GM12878 (cell line): ENCODE measurements at regions not wholly inside any gene's neighbourhood (a gene's known extent, or its start where the extent isn't known, plus 50 kb on each side); places are given as distances from the start of the nearest gene placed in this dataset.

Experiments used
- ATAC-seq: fragments of 200-7000 bp; cut with Tn5 transposase; 3 replicates; pipeline ENCODE4 v1.9.1; 2020; ENCODE audit warnings: mild to moderate bottlenecking, moderate library complexity
- BruUV-seq: library from RNA; stranded (reverse); fragments of 400-500 nt; replicated peaks from 2 replicates; lab custom pipeline; 2021; lab: Mats Ljungman, UMichigan
- CTCF ChIA-PET: fragments of 300-600 bp; sonication (Branson Sonifier 250); formaldehyde crosslinking; extraction: SDS; loops from one replicate; lab custom pipeline; 2021; ENCODE audit warnings: inconsistent platforms; lab: Yijun Ruan, JAX
- POLR2A ChIA-PET: fragments of 350-600 bp; formaldehyde crosslinking; extraction: SDS; loops from one replicate; lab custom pipeline; 2021; ENCODE audit warnings: inconsistent platforms; lab: Charles Lee
- RAD21 ChIA-PET: fragments of 300-600 bp; sonication (Branson Sonifier 250); formaldehyde crosslinking; loops from one replicate; lab custom pipeline; 2023; ENCODE audit warnings: antibody characterized with exemption; ENCODE audit not compliant: unreplicated experiment; lab: Charles Lee
- SMC1A ChIA-PET: fragments of 300-600 bp; sonication (Branson Sonifier 250); formaldehyde crosslinking; loops from one replicate; lab custom pipeline; 2023; ENCODE audit not compliant: unreplicated experiment, uncharacterized antibody; lab: Charles Lee
- DNase-seq: peaks from one replicate; pipeline ENCODE4 v3.0.0-alpha.2; 2011; ENCODE audit warnings: low read depth, low spot score
- FAIRE-seq: peaks from 3 replicates; lab custom pipeline; 2011; peaks lifted over from hg19 to GRCh38; lab: Jason Lieb, UNC
- H2AFZ ChIP-seq: 2 replicates; pipeline ENCODE4 v1.6.0; 2011; ENCODE audit warnings: low read depth, low read length, control low read depth; ENCODE audit not compliant: control insufficient read depth
- H3K27ac ChIP-seq: 2 replicates; pipeline ENCODE4 v1.5.1; 2011; ENCODE audit warnings: control low read depth; ENCODE audit not compliant: control insufficient read depth, insufficient read depth
- H3K27me3 ChIP-seq, 2 experiments: replicated peaks in 1 of 2; 2 replicates each; pipeline versions ENCODE4 v1.6.0 to v1.6.1; 2011; ENCODE audit warnings: low read length in 1 of 2; ENCODE audit not compliant: control insufficient read depth in 2 of 2, insufficient read depth in 2 of 2
- H3K36me3 ChIP-seq, 2 experiments: 2 replicates each; pipeline ENCODE4 v1.5.1; 2011; ENCODE audit warnings: low read length in 1 of 2; ENCODE audit not compliant: control insufficient read depth in 2 of 2, insufficient read depth in 2 of 2
- H3K4me1 ChIP-seq: 2 replicates; pipeline ENCODE4 v1.6.1; 2011; ENCODE audit warnings: mild to moderate bottlenecking, low read length, moderate library complexity, mixed read lengths; ENCODE audit not compliant: control insufficient read depth, insufficient read depth
- H3K4me2 ChIP-seq: 2 replicates; pipeline ENCODE4 v1.6.0; 2011; ENCODE audit warnings: control low read depth; ENCODE audit not compliant: control insufficient read depth, insufficient read depth
- H3K4me3 ChIP-seq: fragments of 200-600 bp; sonication (generic); 2 replicates; pipeline ENCODE4 v1.5.1; 2016
- H3K79me2 ChIP-seq: 2 replicates; pipeline ENCODE4 v1.6.0; 2011; ENCODE audit warnings: low read length; ENCODE audit not compliant: control insufficient read depth, insufficient read depth
- H3K9ac ChIP-seq: 2 replicates; pipeline ENCODE4 v1.8.0; 2011; ENCODE audit warnings: low read length, control low read depth, mixed read lengths; ENCODE audit not compliant: control insufficient read depth, insufficient read depth
- H3K9me3 ChIP-seq: replicated peaks from 3 replicates; pipeline ENCODE4 v1.5.1; 2011; ENCODE audit warnings: mild to moderate bottlenecking, low read length; ENCODE audit not compliant: control insufficient read depth, insufficient read depth
- H4K20me1 ChIP-seq: 2 replicates; pipeline ENCODE4 v1.6.0; 2011; ENCODE audit not compliant: control insufficient read depth, insufficient read depth
- CHD1 ChIP-seq: IDR thresholded peaks from 2 replicates; pipeline ENCODE4 v1.6.1; 2012; ENCODE audit warnings: low read depth, low read length, improper control_type of control experiment
- HDAC6 ChIP-seq: fragments of 200-600 bp; sonication (generic); IDR thresholded peaks from one replicate; pipeline ENCODE4 v1.8.0; 2017; ENCODE audit warnings: antibody characterized with exemption; ENCODE audit not compliant: unreplicated experiment
- NR2C2 ChIP-seq: IDR thresholded peaks from 2 replicates; pipeline ENCODE4 v1.6.1; 2011; ENCODE audit warnings: borderline replicate concordance, low read depth; ENCODE audit not compliant: control insufficient read depth, insufficient read length
- NR2F1 ChIP-seq: fragments of 450-650 bp; conservative IDR thresholded peaks from 2 replicates; pipeline ENCODE4 v1.6.1; 2017; ENCODE audit warnings: mild to moderate bottlenecking
- PAX5 ChIP-seq: IDR thresholded peaks from 2 replicates; pipeline ENCODE4 v1.6.1; 2011; ENCODE audit warnings: low read depth, low read length, borderline replicate concordance
- SMAD1 ChIP-seq: fragments of 450-650 bp; IDR thresholded peaks from 2 replicates; pipeline ENCODE4 v1.6.1; 2018; ENCODE audit warnings: mild to moderate bottlenecking, low read depth; ENCODE audit not compliant: partially characterized antibody
- SRF ChIP-seq, 2 experiments: IDR thresholded peaks; 2 replicates each; pipeline ENCODE4 v1.6.1; 2011; ENCODE audit warnings: low read depth in 2 of 2, low read length in 2 of 2, mild to moderate bottlenecking in 1 of 2, moderate library complexity in 1 of 2
- TARDBP ChIP-seq: IDR thresholded peaks from 2 replicates; pipeline ENCODE4 v1.6.1; 2016; ENCODE audit warnings: borderline replicate concordance
- ZBED1 ChIP-seq: IDR thresholded peaks from 2 replicates; pipeline ENCODE4 v1.6.1; 2016; ENCODE audit warnings: borderline replicate concordance
- ZSCAN29 ChIP-seq: fragments of 450-650 bp; IDR thresholded peaks from 2 replicates; pipeline ENCODE4 v1.6.1; 2017; ENCODE audit warnings: mild to moderate bottlenecking, moderate library complexity
- WGBS: methylation state at CpG from one replicate; pipeline ENCODE4 v1.1.6; 2016; ENCODE audit warnings: low lambda C conversion rate; ENCODE audit not compliant: insufficient replicate concordance, insufficient coverage; ENCODE audit errors: missing lambda C conversion rate; 5-methylcytosine and 5-hydroxymethylcytosine counted together
- in situ Hi-C: fragments of 300-500 bp; cut with MboI; formaldehyde crosslinking; loops from 9 replicates; pipeline ENCODE4 v1.14.3; 2018; ENCODE audit warnings: mixed read lengths
- intact Hi-C: fragments of 100-400 bp; cut with micrococcal nuclease; formaldehyde crosslinking; loops from one replicate; pipeline ENCODE4 v1.14.2; 2022; ENCODE audit not compliant: unreplicated experiment
- TF ChIP-seq, protein P1 (sequence below): fragments of 450-650 bp; IDR thresholded peaks from 2 replicates; pipeline ENCODE4 v1.6.1; 2017; ENCODE audit warnings: mild to moderate bottlenecking
- TF ChIP-seq, protein P2 (sequence below): fragments of 150-350 bp; IDR thresholded peaks from 2 replicates; pipeline ENCODE4 v1.6.1; 2016; ENCODE audit warnings: low read depth, low read length
- TF ChIP-seq, protein P3 (sequence below): fragments of 450-650 bp; IDR thresholded peaks from 2 replicates; pipeline ENCODE4 v1.6.1; 2017; ENCODE audit warnings: mild to moderate bottlenecking, moderate library complexity
- TF ChIP-seq, protein P4 (sequence below): IDR thresholded peaks from 2 replicates; pipeline ENCODE4 v1.6.1; 2011; ENCODE audit warnings: borderline replicate concordance, low read depth, mild to moderate bottlenecking, moderate library complexity, mixed read lengths, low read length; ENCODE audit not compliant: insufficient read depth; ENCODE audit errors: extremely low read length
- TF ChIP-seq, protein P5 (sequence below): IDR thresholded peaks from 2 replicates; pipeline ENCODE4 v1.6.1; 2012; ENCODE audit warnings: low read depth, low read length, improper control_type of control experiment

DNA sequence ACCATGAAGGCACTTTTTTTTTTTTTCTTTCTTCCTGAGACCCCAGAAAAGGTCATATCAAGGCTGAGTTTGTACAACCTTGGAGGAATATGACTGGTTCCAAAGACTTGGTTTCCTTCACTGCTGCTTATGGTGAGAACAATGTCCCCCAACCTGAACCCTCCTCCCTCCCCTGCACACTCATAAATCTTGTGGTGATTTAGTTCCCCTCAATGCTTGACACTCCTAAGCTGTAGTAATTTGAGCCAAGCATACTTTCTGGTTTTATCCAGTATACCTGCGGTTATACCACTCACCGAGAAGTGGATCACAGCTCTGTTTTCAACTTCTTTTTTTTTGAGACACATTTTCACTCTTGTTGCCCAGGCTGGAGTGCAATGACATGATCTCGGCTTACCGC is 149.9 kb upstream of the KLF4 start:
- intact Hi-C loops (no loop called here), in situ Hi-C loops (no loop called here)
- H4K20me1 ChIP-seq = no peaks in the 10 kb centered on the region
- H3K79me2 ChIP-seq = no peaks in the 10 kb centered on the region
- ATAC-seq = no peak
- no peak overlapping the region for H3K4me3 ChIP-seq
- H3K36me3 ChIP-seq = no peaks in the 10 kb centered on the region
- WGBS = 51% methylated on average over 4 of the region's 4 CpGs
- BruUV-seq = no TSS peak
- no peak overlapping the region for H3K4me2 ChIP-seq
- no peaks in the 10 kb centered on the region for H3K4me1 ChIP-seq
- ChIA-PET SMC1A (interaction anchor here (1.0 kb wide), 1 partner anchor 141 kb away, joined by 3 read pairs; no protein-coding TSS in a partner anchor), RAD21 (interaction anchor here (0.6 kb wide), 1 partner anchor 162 kb away, joined by 3 read pairs; no protein-coding TSS in a partner anchor), POLR2A (no interaction called here), CTCF (no interaction called here)
- FAIRE-seq = no peak
- H3K27ac ChIP-seq = no peak overlapping the region
- no peaks in the 10 kb centered on the region for H3K9me3 ChIP-seq
- no peak overlapping the region for H3K9ac ChIP-seq
- no peaks in the 10 kb centered on the region for H3K27me3 ChIP-seq
- DNase-seq = no peak
- H2AFZ ChIP-seq = no peak overlapping the region
- TF ChIP-seq ZSCAN29 = no peak
- TF ChIP-seq, protein P1, sequence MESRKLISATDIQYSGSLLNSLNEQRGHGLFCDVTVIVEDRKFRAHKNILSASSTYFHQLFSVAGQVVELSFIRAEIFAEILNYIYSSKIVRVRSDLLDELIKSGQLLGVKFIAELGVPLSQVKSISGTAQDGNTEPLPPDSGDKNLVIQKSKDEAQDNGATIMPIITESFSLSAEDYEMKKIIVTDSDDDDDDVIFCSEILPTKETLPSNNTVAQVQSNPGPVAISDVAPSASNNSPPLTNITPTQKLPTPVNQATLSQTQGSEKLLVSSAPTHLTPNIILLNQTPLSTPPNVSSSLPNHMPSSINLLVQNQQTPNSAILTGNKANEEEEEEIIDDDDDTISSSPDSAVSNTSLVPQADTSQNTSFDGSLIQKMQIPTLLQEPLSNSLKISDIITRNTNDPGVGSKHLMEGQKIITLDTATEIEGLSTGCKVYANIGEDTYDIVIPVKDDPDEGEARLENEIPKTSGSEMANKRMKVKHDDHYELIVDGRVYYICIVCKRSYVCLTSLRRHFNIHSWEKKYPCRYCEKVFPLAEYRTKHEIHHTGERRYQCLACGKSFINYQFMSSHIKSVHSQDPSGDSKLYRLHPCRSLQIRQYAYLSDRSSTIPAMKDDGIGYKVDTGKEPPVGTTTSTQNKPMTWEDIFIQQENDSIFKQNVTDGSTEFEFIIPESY = no peak
- TF ChIP-seq, protein P2, sequence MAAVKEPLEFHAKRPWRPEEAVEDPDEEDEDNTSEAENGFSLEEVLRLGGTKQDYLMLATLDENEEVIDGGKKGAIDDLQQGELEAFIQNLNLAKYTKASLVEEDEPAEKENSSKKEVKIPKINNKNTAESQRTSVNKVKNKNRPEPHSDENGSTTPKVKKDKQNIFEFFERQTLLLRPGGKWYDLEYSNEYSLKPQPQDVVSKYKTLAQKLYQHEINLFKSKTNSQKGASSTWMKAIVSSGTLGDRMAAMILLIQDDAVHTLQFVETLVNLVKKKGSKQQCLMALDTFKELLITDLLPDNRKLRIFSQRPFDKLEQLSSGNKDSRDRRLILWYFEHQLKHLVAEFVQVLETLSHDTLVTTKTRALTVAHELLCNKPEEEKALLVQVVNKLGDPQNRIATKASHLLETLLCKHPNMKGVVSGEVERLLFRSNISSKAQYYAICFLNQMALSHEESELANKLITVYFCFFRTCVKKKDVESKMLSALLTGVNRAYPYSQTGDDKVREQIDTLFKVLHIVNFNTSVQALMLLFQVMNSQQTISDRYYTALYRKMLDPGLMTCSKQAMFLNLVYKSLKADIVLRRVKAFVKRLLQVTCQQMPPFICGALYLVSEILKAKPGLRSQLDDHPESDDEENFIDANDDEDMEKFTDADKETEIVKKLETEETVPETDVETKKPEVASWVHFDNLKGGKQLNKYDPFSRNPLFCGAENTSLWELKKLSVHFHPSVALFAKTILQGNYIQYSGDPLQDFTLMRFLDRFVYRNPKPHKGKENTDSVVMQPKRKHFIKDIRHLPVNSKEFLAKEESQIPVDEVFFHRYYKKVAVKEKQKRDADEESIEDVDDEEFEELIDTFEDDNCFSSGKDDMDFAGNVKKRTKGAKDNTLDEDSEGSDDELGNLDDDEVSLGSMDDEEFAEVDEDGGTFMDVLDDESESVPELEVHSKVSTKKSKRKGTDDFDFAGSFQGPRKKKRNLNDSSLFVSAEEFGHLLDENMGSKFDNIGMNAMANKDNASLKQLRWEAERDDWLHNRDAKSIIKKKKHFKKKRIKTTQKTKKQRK = no peak
- TF ChIP-seq, protein P3, sequence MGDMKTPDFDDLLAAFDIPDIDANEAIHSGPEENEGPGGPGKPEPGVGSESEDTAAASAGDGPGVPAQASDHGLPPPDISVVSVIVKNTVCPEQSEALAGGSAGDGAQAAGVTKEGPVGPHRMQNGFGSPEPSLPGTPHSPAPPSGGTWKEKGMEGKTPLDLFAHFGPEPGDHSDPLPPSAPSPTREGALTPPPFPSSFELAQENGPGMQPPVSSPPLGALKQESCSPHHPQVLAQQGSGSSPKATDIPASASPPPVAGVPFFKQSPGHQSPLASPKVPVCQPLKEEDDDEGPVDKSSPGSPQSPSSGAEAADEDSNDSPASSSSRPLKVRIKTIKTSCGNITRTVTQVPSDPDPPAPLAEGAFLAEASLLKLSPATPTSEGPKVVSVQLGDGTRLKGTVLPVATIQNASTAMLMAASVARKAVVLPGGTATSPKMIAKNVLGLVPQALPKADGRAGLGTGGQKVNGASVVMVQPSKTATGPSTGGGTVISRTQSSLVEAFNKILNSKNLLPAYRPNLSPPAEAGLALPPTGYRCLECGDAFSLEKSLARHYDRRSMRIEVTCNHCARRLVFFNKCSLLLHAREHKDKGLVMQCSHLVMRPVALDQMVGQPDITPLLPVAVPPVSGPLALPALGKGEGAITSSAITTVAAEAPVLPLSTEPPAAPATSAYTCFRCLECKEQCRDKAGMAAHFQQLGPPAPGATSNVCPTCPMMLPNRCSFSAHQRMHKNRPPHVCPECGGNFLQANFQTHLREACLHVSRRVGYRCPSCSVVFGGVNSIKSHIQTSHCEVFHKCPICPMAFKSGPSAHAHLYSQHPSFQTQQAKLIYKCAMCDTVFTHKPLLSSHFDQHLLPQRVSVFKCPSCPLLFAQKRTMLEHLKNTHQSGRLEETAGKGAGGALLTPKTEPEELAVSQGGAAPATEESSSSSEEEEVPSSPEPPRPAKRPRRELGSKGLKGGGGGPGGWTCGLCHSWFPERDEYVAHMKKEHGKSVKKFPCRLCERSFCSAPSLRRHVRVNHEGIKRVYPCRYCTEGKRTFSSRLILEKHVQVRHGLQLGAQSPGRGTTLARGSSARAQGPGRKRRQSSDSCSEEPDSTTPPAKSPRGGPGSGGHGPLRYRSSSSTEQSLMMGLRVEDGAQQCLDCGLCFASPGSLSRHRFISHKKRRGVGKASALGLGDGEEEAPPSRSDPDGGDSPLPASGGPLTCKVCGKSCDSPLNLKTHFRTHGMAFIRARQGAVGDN = no peak
- no peak for TF ChIP-seq CHD1
- TF ChIP-seq HDAC6 = no peak
- no peak for TF ChIP-seq NR2F1
- TF ChIP-seq, protein P4, sequence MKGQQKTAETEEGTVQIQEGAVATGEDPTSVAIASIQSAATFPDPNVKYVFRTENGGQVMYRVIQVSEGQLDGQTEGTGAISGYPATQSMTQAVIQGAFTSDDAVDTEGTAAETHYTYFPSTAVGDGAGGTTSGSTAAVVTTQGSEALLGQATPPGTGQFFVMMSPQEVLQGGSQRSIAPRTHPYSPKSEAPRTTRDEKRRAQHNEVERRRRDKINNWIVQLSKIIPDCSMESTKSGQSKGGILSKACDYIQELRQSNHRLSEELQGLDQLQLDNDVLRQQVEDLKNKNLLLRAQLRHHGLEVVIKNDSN = no peak
- no peak for TF ChIP-seq PAX5
- no peak for TF ChIP-seq SRF (IDR thresholded peaks at IDR 0.05; ENCODE audit: low read depth in 2 of 2, low read length in 2 of 2)
- TF ChIP-seq SMAD1 = no peak
- no peak for TF ChIP-seq TARDBP
- no peak for TF ChIP-seq NR2C2
- TF ChIP-seq, protein P5, sequence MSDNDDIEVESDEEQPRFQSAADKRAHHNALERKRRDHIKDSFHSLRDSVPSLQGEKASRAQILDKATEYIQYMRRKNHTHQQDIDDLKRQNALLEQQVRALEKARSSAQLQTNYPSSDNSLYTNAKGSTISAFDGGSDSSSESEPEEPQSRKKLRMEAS = no peak
- no peak for TF ChIP-seq ZBED1
